Keratinocyte (primary cell): ENCODE measurements at regions not wholly inside any gene's neighbourhood (a gene's known extent, or its start where the extent isn't known, plus 50 kb on each side); places are given as distances from the start of the nearest gene placed in this dataset.

Experiments
- EZH2 ChIP-seq: IDR thresholded peaks from one replicate; pipeline ENCODE4 v1.6.1; 2012; ENCODE audit warnings: inconsistent platforms, mild to moderate bottlenecking, low read length, moderate library complexity
- TF ChIP-seq, protein P1 (sequence below), 3 experiments: IDR thresholded peaks in 1 of 3; conservative IDR thresholded peaks in 1 of 3; optimal IDR thresholded peaks in 1 of 3; 2 replicates in 2 of 3; 3 replicates in 1 of 3; pipeline versions ENCODE3 to v1.5.1; 2011; ENCODE audit warnings: low read length in 3 of 3, mild to moderate bottlenecking in 3 of 3, moderate library complexity in 2 of 3, control low read depth in 1 of 3, inconsistent platforms in 1 of 3; ENCODE audit not compliant: insufficient read depth in 2 of 3; ENCODE audit errors: extremely low read depth in 1 of 3

DNA sequence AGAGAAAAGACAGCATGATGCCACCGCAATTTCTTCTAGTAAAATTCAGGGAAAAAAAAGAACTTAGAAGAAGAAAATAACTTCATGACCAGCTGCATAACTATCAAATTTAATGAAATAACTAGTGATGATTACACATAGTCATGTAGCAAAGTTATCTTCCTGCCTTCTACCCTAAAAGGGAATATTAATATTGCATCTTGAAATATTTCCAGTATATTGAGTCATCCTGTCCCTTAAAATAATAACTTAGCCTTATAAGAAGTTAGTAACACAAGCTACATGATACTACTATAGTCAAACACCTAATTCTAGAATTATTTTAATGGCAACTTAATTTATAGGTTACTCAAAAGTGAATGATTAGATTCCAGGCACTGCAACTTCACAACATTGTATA, 289.2 kb downstream of the KLF12 start:
- TF ChIP-seq, protein P1, sequence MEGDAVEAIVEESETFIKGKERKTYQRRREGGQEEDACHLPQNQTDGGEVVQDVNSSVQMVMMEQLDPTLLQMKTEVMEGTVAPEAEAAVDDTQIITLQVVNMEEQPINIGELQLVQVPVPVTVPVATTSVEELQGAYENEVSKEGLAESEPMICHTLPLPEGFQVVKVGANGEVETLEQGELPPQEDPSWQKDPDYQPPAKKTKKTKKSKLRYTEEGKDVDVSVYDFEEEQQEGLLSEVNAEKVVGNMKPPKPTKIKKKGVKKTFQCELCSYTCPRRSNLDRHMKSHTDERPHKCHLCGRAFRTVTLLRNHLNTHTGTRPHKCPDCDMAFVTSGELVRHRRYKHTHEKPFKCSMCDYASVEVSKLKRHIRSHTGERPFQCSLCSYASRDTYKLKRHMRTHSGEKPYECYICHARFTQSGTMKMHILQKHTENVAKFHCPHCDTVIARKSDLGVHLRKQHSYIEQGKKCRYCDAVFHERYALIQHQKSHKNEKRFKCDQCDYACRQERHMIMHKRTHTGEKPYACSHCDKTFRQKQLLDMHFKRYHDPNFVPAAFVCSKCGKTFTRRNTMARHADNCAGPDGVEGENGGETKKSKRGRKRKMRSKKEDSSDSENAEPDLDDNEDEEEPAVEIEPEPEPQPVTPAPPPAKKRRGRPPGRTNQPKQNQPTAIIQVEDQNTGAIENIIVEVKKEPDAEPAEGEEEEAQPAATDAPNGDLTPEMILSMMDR (optimal IDR thresholded peaks at IDR 0.05 in 1 of 3, IDR thresholded peaks at IDR 0.05 in 1 of 3, conservative IDR thresholded peaks at IDR 0.05 in 1 of 3; ENCODE audit: extremely low read depth in 1 of 3, insufficient read depth in 2 of 3, low read length in 3 of 3), result no peak
- TF ChIP-seq EZH2, result no peak
